Coronary artery (tissue), 2 donors: ENCODE measurements at regions not wholly inside any gene's neighbourhood (a gene's known extent, or its start where the extent isn't known, plus 50 kb on each side); places are given as distances from the start of the nearest gene placed in this dataset.

Source experiments
- DNase-seq: peaks from one replicate; pipeline ENCODE4 v3.0.0-alpha.2; 2017; ENCODE audit warnings: low spot score
- H3K27ac ChIP-seq, 2 donors: fragments of 200-600 bp; sonication (generic); one replicate each; pipeline ENCODE4 v1.5.1; 2016 to 2019
- H3K4me3 ChIP-seq: fragments of 200-600 bp; sonication (generic); 2 replicates; pipeline ENCODE4 v1.5.1; 2016; ENCODE audit warnings: mild to moderate bottlenecking, moderate library complexity
- TF ChIP-seq, protein P1 (sequence below): fragments of 200-600 bp; sonication (generic); IDR thresholded peaks from one replicate; pipeline ENCODE4 v1.5.1; 2019; ENCODE audit warnings: antibody characterized with exemption

DNA sequence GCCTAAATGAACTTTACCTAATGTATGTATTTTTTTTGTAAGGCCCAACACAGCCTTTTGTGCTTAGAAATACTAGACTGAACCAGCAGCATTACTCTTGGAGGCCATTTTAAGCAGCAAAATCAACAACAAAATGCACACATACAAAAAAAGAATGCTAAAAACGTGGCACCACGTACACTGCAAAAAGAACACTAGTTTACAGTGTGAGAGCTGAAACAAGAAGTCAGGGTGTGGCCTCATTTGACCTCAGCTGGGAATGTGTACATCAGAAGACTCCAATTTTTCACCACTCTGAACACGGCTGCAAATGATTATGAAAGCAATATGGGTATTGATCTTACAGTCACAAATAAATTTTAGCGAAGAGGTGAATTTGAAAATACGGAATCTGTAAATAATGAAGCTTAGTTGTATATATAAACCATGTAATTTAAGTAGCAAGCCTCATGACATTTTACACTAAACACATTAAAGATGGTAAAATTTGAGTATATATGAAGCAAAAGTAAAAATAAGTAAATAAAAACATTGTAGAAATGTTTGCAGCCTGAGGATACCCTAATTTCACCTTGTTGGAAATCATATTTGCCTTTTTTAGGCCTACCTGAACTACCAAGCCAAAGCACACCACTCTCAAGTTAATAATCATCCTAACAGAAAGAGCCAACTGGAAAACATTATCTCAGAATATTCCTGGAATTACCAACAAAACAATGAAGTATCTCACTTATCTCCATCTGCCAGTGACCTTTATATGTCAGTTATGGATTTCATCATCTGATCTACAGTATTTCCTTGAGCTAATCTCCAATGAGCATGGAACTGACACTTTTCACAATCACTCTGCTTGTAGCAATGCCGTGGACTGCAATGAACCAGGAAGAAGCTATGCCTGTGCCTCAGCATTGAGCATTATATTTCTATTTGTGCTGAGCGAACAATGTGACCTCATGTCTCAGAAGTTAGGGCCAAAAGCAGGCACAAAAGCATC is 319.5 kb upstream of the FAT3 start:
- no peak overlapping the region for H3K27ac ChIP-seq
- DNase-seq: no peak
- TF ChIP-seq, protein P1, sequence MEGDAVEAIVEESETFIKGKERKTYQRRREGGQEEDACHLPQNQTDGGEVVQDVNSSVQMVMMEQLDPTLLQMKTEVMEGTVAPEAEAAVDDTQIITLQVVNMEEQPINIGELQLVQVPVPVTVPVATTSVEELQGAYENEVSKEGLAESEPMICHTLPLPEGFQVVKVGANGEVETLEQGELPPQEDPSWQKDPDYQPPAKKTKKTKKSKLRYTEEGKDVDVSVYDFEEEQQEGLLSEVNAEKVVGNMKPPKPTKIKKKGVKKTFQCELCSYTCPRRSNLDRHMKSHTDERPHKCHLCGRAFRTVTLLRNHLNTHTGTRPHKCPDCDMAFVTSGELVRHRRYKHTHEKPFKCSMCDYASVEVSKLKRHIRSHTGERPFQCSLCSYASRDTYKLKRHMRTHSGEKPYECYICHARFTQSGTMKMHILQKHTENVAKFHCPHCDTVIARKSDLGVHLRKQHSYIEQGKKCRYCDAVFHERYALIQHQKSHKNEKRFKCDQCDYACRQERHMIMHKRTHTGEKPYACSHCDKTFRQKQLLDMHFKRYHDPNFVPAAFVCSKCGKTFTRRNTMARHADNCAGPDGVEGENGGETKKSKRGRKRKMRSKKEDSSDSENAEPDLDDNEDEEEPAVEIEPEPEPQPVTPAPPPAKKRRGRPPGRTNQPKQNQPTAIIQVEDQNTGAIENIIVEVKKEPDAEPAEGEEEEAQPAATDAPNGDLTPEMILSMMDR: no peak
- no peak overlapping the region for H3K4me3 ChIP-seq

DNA sequence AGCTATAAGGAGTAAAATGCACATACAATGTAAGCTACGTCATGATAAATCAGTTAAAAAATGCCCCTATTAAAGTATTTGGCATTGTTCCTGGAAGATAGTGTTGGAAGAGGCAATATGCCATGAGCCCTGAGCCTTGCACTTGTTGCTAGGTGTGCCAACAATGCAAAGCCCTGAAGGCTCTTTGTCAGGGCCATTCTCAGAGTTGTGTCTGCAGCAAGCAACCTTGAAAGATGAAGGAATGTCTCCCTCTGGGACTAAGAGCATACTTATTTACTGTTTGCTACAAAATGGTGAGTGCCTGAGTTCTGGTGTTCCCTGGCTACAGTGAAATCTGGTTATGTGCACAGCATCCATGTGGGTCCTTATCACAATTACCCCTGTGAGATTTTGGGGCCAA is 322.3 kb upstream of the FAT3 start:
- DNase-seq: no peak
- no peak overlapping the region for H3K27ac ChIP-seq
- H3K4me3 ChIP-seq: no peak overlapping the region
- TF ChIP-seq, protein P1: no peak

DNA sequence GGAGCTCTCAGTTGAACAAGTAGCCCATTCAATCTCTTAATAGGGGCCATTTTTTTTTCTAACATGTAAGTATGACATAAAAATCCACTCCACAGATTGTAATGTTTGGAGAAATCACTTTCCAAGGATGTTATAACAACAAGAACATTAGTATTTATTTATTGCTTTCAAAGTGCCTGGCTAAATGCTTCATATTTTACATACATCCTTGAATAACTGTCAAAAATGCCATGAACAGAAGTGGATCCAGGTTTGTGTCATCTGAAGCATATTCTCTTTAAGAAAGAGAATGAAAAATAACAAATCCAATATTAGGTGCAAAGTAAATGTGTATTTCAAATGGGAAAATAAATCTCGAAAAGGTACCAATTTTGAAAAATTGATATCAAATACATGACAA is 344.0 kb upstream of the FAT3 start:
- DNase-seq: no peak
- TF ChIP-seq, protein P1: no peak
- Histone ChIP-seq H3K27ac (no peak overlapping the region), H3K4me3 (no peak overlapping the region)

DNA sequence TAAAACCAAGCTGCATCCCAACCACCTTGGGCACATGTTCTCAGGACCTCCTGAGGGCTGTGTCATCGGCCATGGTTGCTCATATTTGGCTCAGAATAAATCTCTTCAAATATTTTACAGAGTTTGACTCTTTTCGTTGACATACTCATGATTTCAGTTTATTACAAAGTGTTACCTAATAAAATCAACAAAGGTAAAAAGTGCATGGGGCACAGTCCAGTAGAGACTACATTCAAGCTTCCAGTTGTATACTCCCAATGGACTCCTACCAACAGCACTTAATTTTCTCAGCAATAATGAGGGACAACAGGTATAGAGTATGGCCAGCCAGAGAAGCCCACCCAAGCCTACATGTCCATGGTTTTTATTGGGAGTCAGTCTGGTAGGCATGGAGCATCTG is 347.9 kb upstream of the FAT3 start:
- TF ChIP-seq, protein P1: no peak
- no peak for DNase-seq
- H3K4me3 ChIP-seq: no peak overlapping the region
- no peak overlapping the region for H3K27ac ChIP-seq

DNA sequence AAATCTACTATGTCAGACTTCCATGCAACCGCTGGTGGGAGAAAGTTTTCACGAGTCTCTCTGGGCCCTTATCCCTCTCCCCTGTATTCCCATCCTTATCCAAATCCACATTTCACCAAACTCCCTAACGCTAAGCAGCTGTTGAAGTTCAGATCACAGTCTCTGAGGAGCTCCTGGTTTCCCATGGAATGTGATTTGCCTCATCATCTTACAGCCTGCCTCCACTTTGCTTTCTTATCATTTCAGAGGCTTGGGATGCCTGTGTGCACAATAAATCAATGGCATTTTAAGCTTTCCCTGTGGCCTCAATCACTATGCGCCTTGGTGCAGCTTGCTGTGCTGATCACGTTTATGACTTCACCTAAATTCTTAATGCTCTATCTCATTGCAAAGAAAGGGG is 352.4 kb upstream of the FAT3 start:
- TF ChIP-seq, protein P1: no peak
- Histone ChIP-seq H3K27ac (no peak overlapping the region), H3K4me3 (no peak overlapping the region)
- DNase-seq: no peak

DNA sequence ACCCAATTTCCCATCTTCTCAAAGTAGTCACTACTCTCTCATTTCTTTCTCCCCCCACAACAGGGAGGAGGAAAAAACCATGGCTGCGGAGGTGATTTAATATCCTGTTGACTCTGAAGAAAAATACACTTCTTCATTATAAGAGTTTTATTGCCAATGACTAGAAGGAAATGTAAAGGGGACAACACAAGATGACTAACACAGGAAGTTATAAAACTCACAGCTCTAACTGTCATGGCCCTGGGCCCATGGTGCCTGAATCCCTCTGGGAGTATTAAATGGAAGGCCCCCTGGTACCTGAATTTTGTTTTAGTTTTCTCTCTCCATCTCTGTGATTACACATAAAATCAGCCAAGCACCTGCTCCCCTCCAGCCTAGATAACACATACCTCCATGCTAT is 352.8 kb upstream of the FAT3 start:
- H3K27ac ChIP-seq: no peak overlapping the region
- TF ChIP-seq, protein P1: no peak
- DNase-seq: no peak
- H3K4me3 ChIP-seq: no peak overlapping the region

DNA sequence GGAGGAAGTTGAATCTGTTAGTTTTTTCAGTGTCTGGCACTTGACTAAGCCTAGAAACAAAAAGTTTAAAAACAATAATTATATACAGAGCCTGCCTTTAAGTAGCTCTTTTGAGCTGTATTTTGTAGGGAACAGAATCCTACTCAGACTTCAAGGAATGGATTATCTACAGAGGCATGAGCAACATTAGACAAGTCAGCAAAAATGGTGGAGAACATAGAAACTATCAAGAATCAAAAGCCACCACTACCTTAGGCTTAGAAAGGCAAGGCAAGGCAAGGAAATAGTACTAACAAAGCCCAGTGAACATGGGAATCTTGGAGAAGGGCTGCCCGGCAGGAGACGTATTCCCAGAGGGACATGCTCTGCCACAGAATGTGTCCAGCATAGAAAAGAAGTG is 353.6 kb upstream of the FAT3 start:
- Histone ChIP-seq H3K27ac (no peak overlapping the region), H3K4me3 (no peak overlapping the region)
- DNase-seq: no peak
- TF ChIP-seq, protein P1: no peak
